ENCODE measurements at regions not wholly inside any gene's neighbourhood (a gene's known extent, or its start where the extent isn't known, plus 50 kb on each side); places are given as distances from the start of the nearest gene placed in this dataset.
"Not testable (repeated sequence)": the region's sequence is repeated elsewhere in the genome, so short reads cannot be mapped to it uniquely, and the experiment has no call there.

DNA sequence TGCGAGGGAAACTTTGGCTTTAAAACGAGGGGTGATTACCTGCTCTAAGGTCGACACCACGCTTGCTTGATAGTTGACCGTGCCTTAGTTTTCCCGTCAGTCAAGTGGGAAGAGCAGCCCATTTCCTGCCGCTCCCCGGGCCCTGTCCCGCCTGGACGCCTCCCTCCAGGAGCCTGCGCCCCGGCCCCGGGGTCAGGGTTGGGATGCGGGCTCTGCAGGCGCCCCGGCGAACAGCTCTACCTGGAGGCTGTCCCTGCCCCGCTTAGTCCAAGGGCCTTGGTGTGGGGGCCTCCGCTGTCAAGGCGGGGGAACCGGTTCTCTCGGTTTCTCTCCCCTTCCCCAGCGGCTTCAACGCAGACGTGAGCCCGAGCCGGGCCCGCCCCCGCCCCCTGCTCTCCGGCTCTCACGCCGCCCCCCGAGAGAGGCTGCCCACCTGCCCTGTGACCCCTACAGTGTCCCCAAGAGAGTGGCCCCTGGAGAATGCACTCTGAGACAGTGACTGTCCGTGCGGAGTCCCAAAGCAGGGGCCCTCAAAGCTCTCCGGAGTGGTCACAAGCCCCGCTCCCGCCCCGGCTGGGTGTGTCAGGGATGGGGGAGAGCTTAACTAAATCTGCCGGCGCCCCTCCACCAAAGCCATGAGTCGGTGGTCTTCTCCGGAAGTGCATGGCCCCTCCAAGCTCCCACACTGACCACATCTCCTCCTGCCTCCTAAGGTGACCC, 117.4 kb upstream of the SMURF2 start:
- no peak overlapping the region for H3K4me3 ChIP-seq (ENCODE audit: low read length)
- no peaks in the 10 kb centered on the region for H3K9me3 ChIP-seq (ENCODE audit: low read depth, low read length)
- peaks cover 6% of the 10 kb centered on the region for H3K27me3 ChIP-seq (ENCODE audit: insufficient read depth, low read length)
- H3K4me1 ChIP-seq (ENCODE audit: insufficient read depth, low read length) = peaks cover 63% of the 10 kb centered on the region

DNA sequence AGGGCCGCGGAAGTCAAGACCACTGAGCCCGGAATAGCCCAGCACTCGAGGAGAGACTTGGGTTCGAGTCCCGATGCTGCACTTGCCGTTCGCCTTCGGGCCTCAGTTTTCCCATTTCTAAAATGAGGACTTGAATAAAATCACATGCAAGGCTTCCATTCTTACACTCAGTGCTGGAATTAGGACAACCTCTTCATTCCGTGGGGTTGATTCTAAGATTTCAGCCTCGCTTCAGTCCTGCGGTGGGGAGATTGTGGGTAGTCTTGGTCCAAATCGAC, 116.9 kb upstream of the SMURF2 start:
- peaks cover 63% of the 10 kb centered on the region for H3K4me1 ChIP-seq (ENCODE audit: insufficient read depth, low read length)
- H3K9me3 ChIP-seq (ENCODE audit: low read depth, low read length); H3K27me3 ChIP-seq (ENCODE audit: insufficient read depth, low read length); H3K4me3 ChIP-seq (ENCODE audit: low read length): not testable (repeated sequence)

DNA sequence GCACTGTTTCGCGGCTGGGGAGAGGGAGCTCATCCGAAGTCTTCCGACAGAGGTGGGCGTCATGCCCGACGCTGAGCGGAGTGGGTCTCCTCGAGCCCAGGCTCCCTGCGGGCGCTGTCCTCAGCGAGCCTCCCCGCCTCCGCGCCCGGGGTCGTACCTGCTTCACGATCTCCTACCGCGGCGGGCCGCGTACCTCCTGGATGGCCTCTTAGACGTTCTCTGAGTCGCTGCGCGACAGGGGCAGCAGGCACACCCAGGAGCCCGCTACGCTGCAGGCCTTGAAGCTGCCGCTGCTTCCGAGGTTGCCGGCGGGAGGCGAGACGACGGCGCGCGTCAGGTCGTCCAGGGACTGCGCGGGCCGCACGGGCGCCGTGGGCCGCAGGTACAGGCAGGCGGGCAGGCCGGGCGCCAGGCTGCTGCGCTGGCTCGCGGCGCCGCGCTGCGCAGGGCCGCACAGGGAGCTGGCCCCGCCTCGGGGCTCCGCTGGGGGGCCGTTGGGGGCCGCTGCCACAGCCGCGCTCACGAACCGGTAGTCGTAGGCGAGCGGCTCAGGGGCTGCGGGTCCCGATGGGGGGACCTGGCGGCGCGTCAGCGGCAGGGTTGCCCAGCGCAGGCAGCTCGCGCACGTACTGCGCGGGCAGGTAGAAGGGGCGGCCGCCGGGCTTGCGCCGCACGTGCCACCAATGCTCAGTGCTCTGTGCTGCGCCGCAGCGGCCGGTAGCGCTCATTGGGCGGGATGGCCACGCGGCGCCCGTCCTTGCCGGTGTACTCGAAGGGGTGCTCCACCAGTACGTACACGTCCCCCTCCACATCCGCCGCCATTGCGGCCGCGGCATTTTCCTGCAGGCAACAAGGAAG, 116.4 kb upstream of the SMURF2 start:
- Histone ChIP-seq H3K4me1 (ENCODE audit: insufficient read depth, low read length) (peaks cover 63% of the 10 kb centered on the region), H3K4me3 (ENCODE audit: low read length) (peak overlapping the region; percentile 6)

DNA sequence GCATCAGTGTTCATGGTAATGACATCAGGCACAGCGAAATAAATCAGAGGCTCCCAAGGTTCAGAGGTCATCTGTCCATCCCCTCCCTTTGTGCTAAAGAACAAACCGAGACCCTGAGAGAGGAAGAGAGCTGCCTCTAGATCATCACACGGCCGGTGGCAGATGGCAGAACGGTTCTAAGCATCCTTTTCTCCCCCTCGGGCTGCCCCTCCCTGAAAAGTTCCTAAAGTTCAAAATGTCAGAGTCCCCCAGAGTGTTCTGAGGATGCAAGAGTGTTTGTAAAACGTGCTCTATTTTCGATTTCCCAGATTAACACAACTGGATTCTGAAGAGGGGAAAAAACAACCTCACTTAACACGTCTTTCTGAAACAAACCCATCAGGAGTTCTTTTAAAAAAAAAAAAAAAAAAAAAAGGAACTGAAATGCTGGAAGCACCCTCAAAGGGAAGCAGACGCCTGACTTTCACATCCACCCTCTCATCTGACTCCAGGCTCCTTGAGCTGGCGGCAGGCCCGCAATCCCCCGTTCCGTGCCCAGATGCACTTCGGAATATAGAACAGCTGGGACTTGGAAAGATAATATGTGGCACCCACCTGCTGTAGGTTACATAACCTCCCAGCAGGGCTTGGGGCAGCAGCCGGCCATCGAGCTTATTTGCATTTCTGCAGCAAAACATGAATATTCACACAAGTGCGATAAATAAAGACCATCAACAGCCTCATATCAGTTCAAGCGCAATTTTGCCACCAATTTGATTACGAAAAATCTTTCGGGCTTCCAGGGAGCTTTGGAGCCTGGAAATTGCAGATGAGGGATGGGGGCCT, 115.5 kb upstream of the SMURF2 start:
- H3K4me3 ChIP-seq (ENCODE audit: low read length) = peak overlapping the region; percentile 6

More for the DNA sequence above, 116.4 kb upstream of the SMURF2 start:
- Histone ChIP-seq H3K27me3 (ENCODE audit: insufficient read depth, low read length) (peaks cover 6% of the 10 kb centered on the region), H3K9me3 (ENCODE audit: low read depth, low read length) (no peaks in the 10 kb centered on the region)

DNA sequence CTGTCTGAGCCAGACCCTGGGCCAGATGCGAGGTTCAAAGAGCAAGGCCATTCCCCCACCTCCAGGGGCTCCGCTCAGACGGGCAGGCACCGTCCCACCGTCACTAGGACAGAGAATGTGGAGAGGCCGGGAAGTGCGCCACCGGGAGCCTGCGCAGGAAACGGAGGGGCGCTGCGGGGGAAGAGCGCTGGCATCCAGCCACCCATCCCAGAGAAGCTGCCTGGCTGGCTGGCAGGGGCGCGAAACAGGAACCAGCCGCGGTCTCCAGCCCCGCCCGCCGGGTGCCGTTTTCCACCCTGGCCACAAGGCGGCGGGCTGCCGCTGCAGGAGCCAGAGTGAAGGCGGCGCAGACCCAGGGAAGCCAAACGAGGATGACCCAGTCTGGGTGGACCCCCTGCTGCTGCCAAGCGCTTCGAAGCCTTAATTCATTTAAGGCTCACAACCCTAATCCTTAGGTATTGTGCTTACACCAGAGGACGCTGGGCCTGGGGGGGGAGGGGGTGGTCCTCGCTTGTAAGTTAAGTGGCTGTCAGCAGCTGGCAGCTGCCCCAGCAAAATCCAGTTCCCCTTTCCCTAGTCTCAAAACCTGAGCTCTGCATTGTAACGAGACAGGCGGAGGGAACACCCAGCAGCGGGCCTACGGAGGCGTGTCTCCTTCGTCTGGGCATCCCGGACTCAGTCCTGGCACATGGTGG, 114.8 kb upstream of the SMURF2 start:
- Histone ChIP-seq H3K4me3 (ENCODE audit: low read length) (peak overlapping the region; percentile 9), H3K4me1 (ENCODE audit: insufficient read depth, low read length) (peaks cover 57% of the 10 kb centered on the region)
- not testable (repeated sequence) for H3K9me3 ChIP-seq (ENCODE audit: low read depth, low read length); H3K27me3 ChIP-seq (ENCODE audit: insufficient read depth, low read length)

More for the DNA sequence above, 115.5 kb upstream of the SMURF2 start:
- peaks cover 6% of the 10 kb centered on the region for H3K27me3 ChIP-seq (ENCODE audit: insufficient read depth, low read length)
- H3K4me1 ChIP-seq (ENCODE audit: insufficient read depth, low read length) = peaks cover 63% of the 10 kb centered on the region
- H3K9me3 ChIP-seq (ENCODE audit: low read depth, low read length) = no peaks in the 10 kb centered on the region

DNA sequence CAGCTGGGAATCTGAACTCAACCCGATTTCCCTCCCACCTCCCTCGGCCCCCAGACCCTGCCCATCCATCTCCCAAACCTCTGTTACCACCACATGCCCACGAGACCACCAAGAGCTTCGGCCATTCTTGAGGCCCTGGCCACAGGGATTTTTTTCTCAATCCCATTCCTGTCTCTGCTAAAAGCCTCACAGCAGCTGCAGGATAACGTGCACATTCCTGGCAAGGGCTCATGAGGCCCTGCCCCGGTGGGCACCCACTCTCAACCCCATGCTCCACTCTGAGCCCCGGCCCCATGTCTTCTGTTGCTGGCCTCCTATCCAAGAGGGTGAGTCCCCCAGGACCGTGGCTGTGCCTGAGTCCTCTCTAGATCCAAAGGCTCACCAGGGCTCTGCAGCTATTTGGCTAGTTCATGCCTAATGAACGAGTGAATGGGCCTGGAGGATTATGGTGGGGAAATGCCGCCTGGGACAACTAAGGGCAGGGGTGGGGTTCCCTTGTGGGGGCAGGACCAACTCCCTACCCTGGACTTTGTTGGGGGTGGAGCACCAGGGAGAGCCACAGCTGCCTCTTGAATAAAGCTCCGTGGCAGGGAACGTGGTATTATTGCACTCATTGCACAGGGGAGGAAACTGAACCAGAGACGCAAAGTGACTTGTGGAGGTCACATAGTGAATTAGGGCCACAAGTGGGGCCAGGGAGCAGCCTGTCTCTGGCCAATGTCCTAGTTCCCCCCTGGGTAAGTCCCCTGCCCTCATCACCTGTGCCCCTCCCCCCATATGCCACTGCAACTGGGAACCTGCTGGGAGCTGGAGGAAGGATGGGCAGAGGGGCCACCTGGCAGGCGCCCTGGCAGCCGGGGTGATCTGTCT, 113.8 kb upstream of the SMURF2 start:
- H3K9me3 ChIP-seq (ENCODE audit: low read depth, low read length) = no peaks in the 10 kb centered on the region
- H3K4me3 ChIP-seq (ENCODE audit: low read length) = no peak overlapping the region
- H3K27me3 ChIP-seq (ENCODE audit: insufficient read depth, low read length) = peaks cover 6% of the 10 kb centered on the region
- peaks cover 51% of the 10 kb centered on the region for H3K4me1 ChIP-seq (ENCODE audit: insufficient read depth, low read length)

DNA sequence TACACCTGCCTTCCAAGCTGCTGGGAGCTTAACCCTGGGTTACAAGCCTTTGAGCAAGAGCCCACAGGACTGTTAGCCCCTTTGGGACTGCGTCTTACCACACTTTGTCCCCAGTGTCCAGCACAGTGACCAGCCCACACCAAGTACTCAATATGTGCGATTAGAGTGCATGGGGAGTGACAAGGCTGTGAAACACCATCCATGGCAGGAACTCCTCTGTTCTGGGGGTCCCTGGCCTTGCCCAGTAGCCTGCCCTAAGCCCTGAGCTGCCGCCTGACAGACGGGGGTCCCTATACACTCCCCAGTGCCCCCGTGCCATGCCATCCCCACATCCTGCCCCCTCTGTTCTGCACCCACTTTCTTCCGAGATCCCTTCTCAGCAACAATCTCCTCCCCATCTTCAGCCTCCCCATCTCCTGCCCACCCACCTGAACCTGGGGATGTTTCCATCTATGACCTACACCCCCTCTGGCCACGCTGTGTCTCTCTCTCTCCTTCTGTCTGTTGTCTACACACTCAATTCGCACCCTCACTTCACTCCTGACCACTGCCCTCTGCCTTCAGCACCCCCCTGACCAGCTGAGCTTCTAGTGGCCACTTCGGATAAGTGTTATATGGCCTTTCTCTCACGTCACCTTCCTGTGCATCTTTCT, 112.9 kb upstream of the SMURF2 start:
- Histone ChIP-seq H3K27me3 (ENCODE audit: insufficient read depth, low read length) (peaks cover 6% of the 10 kb centered on the region), H3K4me1 (ENCODE audit: insufficient read depth, low read length) (peaks cover 42% of the 10 kb centered on the region), H3K4me3 (ENCODE audit: low read length) (no peak overlapping the region), H3K9me3 (ENCODE audit: low read depth, low read length) (no peaks in the 10 kb centered on the region)

DNA sequence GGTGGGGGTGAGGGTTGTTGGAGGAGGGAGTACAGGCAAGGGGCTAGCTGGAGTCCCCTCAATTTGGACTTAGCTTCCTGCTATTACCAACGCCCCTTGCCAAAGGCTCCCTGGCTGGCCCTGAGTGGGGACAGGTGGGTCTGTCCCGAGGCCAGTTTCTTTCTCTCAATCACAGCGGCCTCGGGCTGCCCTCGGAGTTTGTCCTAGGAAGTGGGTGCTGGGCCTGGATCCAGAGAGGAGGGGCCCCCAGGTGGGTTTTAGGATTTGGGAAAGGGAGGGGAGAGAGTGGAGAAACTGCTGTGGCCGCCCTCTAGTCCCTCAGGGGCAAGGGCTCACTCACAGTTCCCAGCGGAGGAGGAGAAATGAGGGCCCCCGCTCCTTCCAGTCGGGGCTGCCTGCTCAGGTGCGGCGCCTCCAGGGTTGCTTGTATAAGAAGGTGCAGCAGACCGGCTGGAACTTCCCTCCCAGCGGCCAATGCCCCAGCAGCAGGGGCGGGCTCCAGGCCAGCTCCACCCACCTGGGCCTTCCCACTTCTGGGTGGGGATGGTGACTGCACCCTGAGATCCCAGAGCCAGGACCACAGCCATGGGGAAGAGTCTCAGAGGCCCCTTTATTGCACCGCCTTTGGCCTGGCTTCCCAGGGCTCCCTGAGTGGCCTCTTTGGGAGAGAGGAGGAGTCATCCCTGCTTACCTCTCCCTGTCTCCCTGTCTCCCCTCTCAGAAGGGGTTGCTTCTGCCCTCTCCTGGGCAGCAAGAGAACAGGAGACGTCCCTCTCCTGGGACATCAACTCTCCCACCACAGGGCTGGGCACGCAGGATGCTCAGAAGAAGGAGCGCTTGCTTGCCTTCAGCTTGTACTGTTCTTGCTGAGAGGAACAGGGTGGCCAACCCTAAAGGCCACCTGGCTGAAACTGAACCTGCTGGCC, 112.0 kb upstream of the SMURF2 start:
- Histone ChIP-seq H3K27me3 (ENCODE audit: insufficient read depth, low read length) (peaks cover 2% of the 10 kb centered on the region), H3K4me3 (ENCODE audit: low read length) (no peak overlapping the region), H3K9me3 (ENCODE audit: low read depth, low read length) (no peaks in the 10 kb centered on the region), H3K4me1 (ENCODE audit: insufficient read depth, low read length) (peaks cover 33% of the 10 kb centered on the region)

DNA sequence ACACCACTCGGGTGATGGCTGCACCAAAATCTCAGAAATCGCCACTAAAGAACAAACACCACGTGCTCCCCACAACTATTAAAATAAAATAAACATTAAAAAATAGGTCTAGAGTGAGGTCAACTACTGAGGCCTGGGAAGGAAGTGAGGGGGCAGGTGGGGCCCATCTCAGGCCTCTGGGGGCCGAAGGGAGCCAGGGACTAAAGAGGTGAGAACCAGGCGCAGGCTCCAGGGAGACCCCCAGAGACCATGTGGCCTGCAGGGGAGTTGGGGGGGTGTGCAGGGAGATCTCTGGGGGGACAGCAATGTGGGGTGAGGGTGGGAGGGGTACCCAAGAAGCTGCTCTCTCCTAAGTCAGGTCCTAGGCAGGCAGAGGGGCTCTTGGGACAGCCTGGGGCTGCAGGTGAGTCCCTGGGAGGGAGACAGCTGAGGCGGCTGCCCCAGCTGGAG, 111.3 kb upstream of the SMURF2 start:
- H3K9me3 ChIP-seq (ENCODE audit: low read depth, low read length) = no peaks in the 10 kb centered on the region
- H3K27me3 ChIP-seq (ENCODE audit: insufficient read depth, low read length) = no peaks in the 10 kb centered on the region
- peaks cover 26% of the 10 kb centered on the region for H3K4me1 ChIP-seq (ENCODE audit: insufficient read depth, low read length)
- H3K4me3 ChIP-seq (ENCODE audit: low read length) = no peak overlapping the region

DNA sequence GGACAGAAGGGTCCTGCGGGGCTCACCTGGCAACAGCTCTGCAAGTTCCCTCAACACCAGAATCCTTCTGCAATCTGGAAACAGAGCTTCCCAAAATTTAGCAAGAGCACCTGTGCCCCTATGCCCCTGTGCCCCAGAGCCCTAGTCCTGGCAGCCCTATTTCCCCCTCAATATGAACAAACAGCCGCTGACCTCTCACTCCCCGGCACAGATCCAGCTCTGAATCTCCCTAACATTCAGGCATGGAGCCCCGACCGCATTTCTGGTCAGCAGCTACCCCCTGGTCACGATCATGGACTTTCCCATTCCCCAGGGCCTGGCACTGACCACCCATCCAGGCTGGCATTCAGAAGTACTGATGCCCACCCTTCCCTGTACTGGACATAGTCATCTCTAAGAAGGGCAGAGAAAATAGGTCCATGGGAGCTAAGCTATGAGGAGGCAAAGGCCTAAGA, 110.8 kb upstream of the SMURF2 start:
- Histone ChIP-seq H3K9me3 (ENCODE audit: low read depth, low read length) (no peaks in the 10 kb centered on the region), H3K4me1 (ENCODE audit: insufficient read depth, low read length) (peaks cover 21% of the 10 kb centered on the region), H3K27me3 (ENCODE audit: insufficient read depth, low read length) (no peaks in the 10 kb centered on the region), H3K4me3 (ENCODE audit: low read length) (no peak overlapping the region)

DNA sequence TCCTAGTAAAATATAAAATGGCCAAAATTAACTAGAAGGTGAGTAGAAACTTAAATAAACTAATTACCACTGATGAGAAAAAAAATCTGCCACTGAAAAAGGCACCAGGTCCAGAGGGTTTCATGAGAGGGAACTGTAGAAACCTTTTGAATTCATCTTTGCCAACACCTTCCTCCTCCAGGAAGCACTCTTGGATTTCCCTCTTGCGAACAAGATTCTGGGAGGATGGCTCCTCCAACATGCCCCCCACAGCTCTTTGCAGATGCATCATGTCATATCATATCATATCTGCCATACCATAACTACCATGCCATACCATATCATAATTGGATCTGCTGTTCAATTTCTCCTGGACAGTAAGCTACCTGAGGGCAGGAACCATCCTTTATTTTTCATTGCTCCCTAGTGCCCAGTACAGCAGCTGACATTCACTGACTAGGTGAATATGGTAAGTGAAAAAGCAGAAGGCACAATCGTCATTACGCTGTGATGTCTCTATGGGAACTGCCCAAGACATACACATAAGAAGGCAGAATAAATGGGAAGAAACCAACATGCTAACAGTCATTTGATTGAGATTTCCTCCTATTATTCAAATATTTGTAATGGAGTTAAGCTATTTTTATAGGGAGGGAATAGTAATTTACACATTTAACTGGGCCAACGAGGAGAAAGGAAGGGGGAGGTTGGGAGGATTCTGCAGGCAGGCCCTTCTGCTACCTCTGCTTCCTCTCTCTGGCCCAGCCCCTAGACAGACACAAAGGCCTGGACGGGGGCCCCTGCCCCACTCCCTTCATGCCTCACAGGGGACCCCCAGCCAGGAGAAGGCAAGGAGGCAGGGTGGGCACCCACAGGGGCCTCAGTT, 110.1 kb upstream of the SMURF2 start:
- H3K4me1 ChIP-seq (ENCODE audit: insufficient read depth, low read length) = peaks cover 14% of the 10 kb centered on the region
- H3K4me3 ChIP-seq (ENCODE audit: low read length) = no peak overlapping the region
- no peaks in the 10 kb centered on the region for H3K27me3 ChIP-seq (ENCODE audit: insufficient read depth, low read length)
- H3K9me3 ChIP-seq (ENCODE audit: low read depth, low read length) = no peaks in the 10 kb centered on the region

DNA sequence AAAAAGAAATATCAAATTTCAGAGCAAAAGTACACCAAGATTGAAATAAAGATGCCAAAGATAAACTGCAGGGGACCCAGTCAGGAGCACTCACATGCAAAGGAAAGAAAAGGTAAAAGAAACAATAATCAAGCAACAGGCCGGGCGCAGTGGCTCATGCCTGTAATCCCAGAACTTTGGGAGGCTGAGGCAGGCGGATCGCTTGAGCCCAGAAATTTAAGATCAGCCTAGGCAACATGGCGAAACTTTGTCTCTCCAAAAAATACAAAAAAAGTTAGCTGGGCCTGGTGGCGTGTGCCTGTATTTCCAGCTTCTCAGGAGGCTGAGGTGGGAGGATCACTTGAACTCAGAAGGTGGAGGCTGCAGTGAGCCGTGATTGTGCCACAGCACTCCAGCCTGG, 107.6 kb upstream of the SMURF2 start:
- H3K4me1 ChIP-seq (ENCODE audit: insufficient read depth, low read length) = no peaks in the 10 kb centered on the region
- H3K4me3 ChIP-seq (ENCODE audit: low read length) = no peak overlapping the region
- no peaks in the 10 kb centered on the region for H3K9me3 ChIP-seq (ENCODE audit: low read depth, low read length)
- H3K27me3 ChIP-seq (ENCODE audit: insufficient read depth, low read length) = no peaks in the 10 kb centered on the region
